ENCODE measurements at regions not wholly inside any gene's neighbourhood (a gene's known extent, or its start where the extent isn't known, plus 50 kb on each side); places are given as distances from the start of the nearest gene placed in this dataset.

GRCh38 chr3:169022457-169022856 is 641.1 kb downstream of the MECOM start:
- no peak for TF ChIP-seq EZH2 (IDR thresholded peaks at IDR 0.05)
- TF ChIP-seq POLR2AphosphoS5 (IDR thresholded peaks at IDR 0.05; ENCODE audit: borderline replicate concordance, low read depth, low read length) = no peak
